GM18498 (cell line): ENCODE measurements at regions not wholly inside any gene's neighbourhood (a gene's known extent, or its start where the extent isn't known, plus 50 kb on each side); places are given as distances from the start of the nearest gene placed in this dataset.

Source experiments
- ATAC-seq: cut with Tn5 transposase; IDR thresholded peaks from one replicate; pipeline ENCODE4 v1.9.1; 2021; ENCODE audit warnings: mild to moderate bottlenecking, moderate library complexity; ENCODE audit not compliant: unreplicated experiment

GRCh38 chr1:93815366-93816110 is 63.5 kb downstream of the DNTTIP2 start:
- no peak for ATAC-seq

- ATAC-seq = no peak
Observed at GRCh38 chr1:93814795-93815340, 64.1 kb downstream of the DNTTIP2 start.

- ATAC-seq = peak; percentile 77
Observed at GRCh38 chr1:93814059-93814794, 64.8 kb downstream of the DNTTIP2 start.

- no peak for ATAC-seq
Observed at GRCh38 chr1:93813076-93813475, 65.9 kb downstream of the DNTTIP2 start.

- ATAC-seq = no peak
Observed at GRCh38 chr1:93811326-93812065, 67.5 kb downstream of the DNTTIP2 start.

GRCh38 chr1:93810316-93810715 is 68.7 kb downstream of the DNTTIP2 start:
- ATAC-seq = no peak

- ATAC-seq = no peak
Observed at GRCh38 chr1:93808871-93809270, 70.1 kb downstream of the DNTTIP2 start.

- ATAC-seq = no peak
Observed at GRCh38 chr1:93807311-93807930, 71.6 kb downstream of the DNTTIP2 start.

GRCh38 chr1:93805027-93805610 is 73.9 kb downstream of the DNTTIP2 start:
- ATAC-seq = no peak

GRCh38 chr1:93804412-93804811 is 74.6 kb downstream of the DNTTIP2 start:
- ATAC-seq = no peak

GRCh38 chr1:93801471-93801870 is 77.5 kb downstream of the DNTTIP2 start:
- no peak for ATAC-seq

- ATAC-seq = no peak
Observed at GRCh38 chr1:93800856-93801255, 78.2 kb downstream of the DNTTIP2 start.

GRCh38 chr1:93798291-93798690 is 80.7 kb downstream of the DNTTIP2 start:
- no peak for ATAC-seq

- ATAC-seq = no peak
Observed at GRCh38 chr1:93784538-93784937, 94.5 kb downstream of the DNTTIP2 start.

GRCh38 chr1:93783876-93784275 is 95.1 kb downstream of the DNTTIP2 start:
- ATAC-seq = no peak

- no peak for ATAC-seq
Observed at GRCh38 chr1:93779540-93780165, 98.0 kb upstream of the BCAR3 start.

GRCh38 chr1:93778457-93778856 is 96.8 kb upstream of the BCAR3 start:
- no peak for ATAC-seq

GRCh38 chr1:93777255-93777654 is 95.6 kb upstream of the BCAR3 start:
- ATAC-seq = no peak

GRCh38 chr1:93776728-93777127 is 95.1 kb upstream of the BCAR3 start:
- no peak for ATAC-seq

- no peak for ATAC-seq
Observed at GRCh38 chr1:93775224-93775623, 93.6 kb upstream of the BCAR3 start.
